ENCODE measurements at regions not wholly inside any gene's neighbourhood (a gene's known extent, or its start where the extent isn't known, plus 50 kb on each side); places are given as distances from the start of the nearest gene placed in this dataset.

GRCh38 chr6:14542670-14543366, 425.2 kb downstream of the CD83 start:
- no peaks in the 10 kb centered on the region for H3K27me3 ChIP-seq (ENCODE audit: control insufficient read depth, insufficient read depth, low read length)

GRCh38 chr6:14543971-14544585, 426.5 kb downstream of the CD83 start:
- H3K79me2 ChIP-seq, result no peaks in the 10 kb centered on the region
- TF ChIP-seq, protein P1, sequence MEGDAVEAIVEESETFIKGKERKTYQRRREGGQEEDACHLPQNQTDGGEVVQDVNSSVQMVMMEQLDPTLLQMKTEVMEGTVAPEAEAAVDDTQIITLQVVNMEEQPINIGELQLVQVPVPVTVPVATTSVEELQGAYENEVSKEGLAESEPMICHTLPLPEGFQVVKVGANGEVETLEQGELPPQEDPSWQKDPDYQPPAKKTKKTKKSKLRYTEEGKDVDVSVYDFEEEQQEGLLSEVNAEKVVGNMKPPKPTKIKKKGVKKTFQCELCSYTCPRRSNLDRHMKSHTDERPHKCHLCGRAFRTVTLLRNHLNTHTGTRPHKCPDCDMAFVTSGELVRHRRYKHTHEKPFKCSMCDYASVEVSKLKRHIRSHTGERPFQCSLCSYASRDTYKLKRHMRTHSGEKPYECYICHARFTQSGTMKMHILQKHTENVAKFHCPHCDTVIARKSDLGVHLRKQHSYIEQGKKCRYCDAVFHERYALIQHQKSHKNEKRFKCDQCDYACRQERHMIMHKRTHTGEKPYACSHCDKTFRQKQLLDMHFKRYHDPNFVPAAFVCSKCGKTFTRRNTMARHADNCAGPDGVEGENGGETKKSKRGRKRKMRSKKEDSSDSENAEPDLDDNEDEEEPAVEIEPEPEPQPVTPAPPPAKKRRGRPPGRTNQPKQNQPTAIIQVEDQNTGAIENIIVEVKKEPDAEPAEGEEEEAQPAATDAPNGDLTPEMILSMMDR (IDR thresholded peaks at IDR 0.05), result no peak
- no peak overlapping the region for H3K27ac ChIP-seq
- no peaks in the 10 kb centered on the region for H3K27me3 ChIP-seq (ENCODE audit: control insufficient read depth, insufficient read depth, low read length)
- H3K4me3 ChIP-seq (ENCODE audit: low read depth, low read length), result no peak overlapping the region
- no peaks in the 10 kb centered on the region for H3K9me3 ChIP-seq (ENCODE audit: control insufficient read depth, low read length)
- H3K36me3 ChIP-seq (ENCODE audit: control insufficient read depth, insufficient read depth, low read length), result no peaks in the 10 kb centered on the region
- H3K4me2 ChIP-seq (ENCODE audit: low read length), result no peak overlapping the region
- H3K4me1 ChIP-seq, result no peaks in the 10 kb centered on the region
- no peak overlapping the region for H3K9ac ChIP-seq
- H2AFZ ChIP-seq, result no peak overlapping the region

More at GRCh38 chr6:14542670-14543366, 425.2 kb downstream of the CD83 start:
- Histone ChIP-seq H2AFZ (no peak overlapping the region), H3K4me2 (ENCODE audit: low read length) (no peak overlapping the region), H3K36me3 (ENCODE audit: control insufficient read depth, insufficient read depth, low read length) (no peaks in the 10 kb centered on the region), H3K27ac (no peak overlapping the region), H3K4me3 (ENCODE audit: low read depth, low read length) (no peak overlapping the region), H3K9ac (no peak overlapping the region), H3K79me2 (no peaks in the 10 kb centered on the region), H3K4me1 (no peaks in the 10 kb centered on the region), H3K9me3 (ENCODE audit: control insufficient read depth, low read length) (no peaks in the 10 kb centered on the region)
- TF ChIP-seq, protein P1 (IDR thresholded peaks at IDR 0.05), result no peak

- no peaks in the 10 kb centered on the region for H3K79me2 ChIP-seq
- no peaks in the 10 kb centered on the region for H3K27me3 ChIP-seq (ENCODE audit: control insufficient read depth, insufficient read depth, low read length)
- no peaks in the 10 kb centered on the region for H3K36me3 ChIP-seq (ENCODE audit: control insufficient read depth, insufficient read depth, low read length)
- TF ChIP-seq, protein P1 (IDR thresholded peaks at IDR 0.05), result no peak
- no peaks in the 10 kb centered on the region for H3K9me3 ChIP-seq (ENCODE audit: control insufficient read depth, low read length)
- H3K4me2 ChIP-seq (ENCODE audit: low read length), result no peak overlapping the region
- no peak overlapping the region for H3K9ac ChIP-seq
- no peak overlapping the region for H2AFZ ChIP-seq
- no peaks in the 10 kb centered on the region for H3K4me1 ChIP-seq
- no peak overlapping the region for H3K27ac ChIP-seq
- H3K4me3 ChIP-seq (ENCODE audit: low read depth, low read length), result no peak overlapping the region
Measured at GRCh38 chr6:14544666-14545065, 427.1 kb downstream of the CD83 start.

DNA sequence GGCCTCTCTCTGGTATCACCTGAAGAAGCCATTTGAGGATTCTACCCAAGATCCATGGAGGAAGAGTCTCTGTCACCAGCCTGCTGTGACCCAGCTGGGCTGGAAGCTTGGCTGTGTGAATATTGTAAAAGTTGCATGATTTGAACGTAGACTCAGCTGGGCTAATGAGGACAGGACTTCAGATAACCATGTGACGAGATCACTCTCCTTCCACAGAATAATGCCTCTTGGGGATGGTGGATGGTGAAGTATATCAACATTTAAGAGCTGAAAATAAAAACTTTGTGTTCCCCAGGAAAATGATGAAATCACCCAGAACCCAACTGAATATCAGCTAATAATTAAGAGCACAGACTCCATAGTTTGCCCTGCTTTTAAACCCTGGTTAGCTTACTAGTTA, 427.9 kb downstream of the CD83 start:
- Histone ChIP-seq H3K27me3 (ENCODE audit: control insufficient read depth, insufficient read depth, low read length) (no peaks in the 10 kb centered on the region), H3K9me3 (ENCODE audit: control insufficient read depth, low read length) (no peaks in the 10 kb centered on the region), H3K79me2 (no peaks in the 10 kb centered on the region), H3K27ac (no peak overlapping the region), H2AFZ (no peak overlapping the region), H3K4me2 (ENCODE audit: low read length) (no peak overlapping the region), H3K36me3 (ENCODE audit: control insufficient read depth, insufficient read depth, low read length) (no peaks in the 10 kb centered on the region), H3K4me1 (no peaks in the 10 kb centered on the region), H3K4me3 (ENCODE audit: low read depth, low read length) (no peak overlapping the region), H3K9ac (no peak overlapping the region)
- TF ChIP-seq, protein P1 (IDR thresholded peaks at IDR 0.05), result no peak

GRCh38 chr6:14546036-14546435, 428.5 kb downstream of the CD83 start:
- Histone ChIP-seq H3K27me3 (ENCODE audit: control insufficient read depth, insufficient read depth, low read length) (no peaks in the 10 kb centered on the region), H3K9me3 (ENCODE audit: control insufficient read depth, low read length) (no peaks in the 10 kb centered on the region), H3K79me2 (no peaks in the 10 kb centered on the region), H3K36me3 (ENCODE audit: control insufficient read depth, insufficient read depth, low read length) (no peaks in the 10 kb centered on the region), H3K4me1 (no peaks in the 10 kb centered on the region), H3K27ac (no peak overlapping the region), H3K4me3 (ENCODE audit: low read depth, low read length) (no peak overlapping the region), H3K4me2 (ENCODE audit: low read length) (no peak overlapping the region), H2AFZ (no peak overlapping the region), H3K9ac (no peak overlapping the region)
- TF ChIP-seq, protein P1 (IDR thresholded peaks at IDR 0.05), result no peak

Measured in parathyroid adenoma (tissue), 2 donors.